ENCODE measurements at regions not wholly inside any gene's neighbourhood (a gene's known extent, or its start where the extent isn't known, plus 50 kb on each side); places are given as distances from the start of the nearest gene placed in this dataset.
A peak's percentile ranks its signal among the peaks of the same experiment; 100 is the strongest.
"Not testable (repeated sequence)": the region's sequence is repeated elsewhere in the genome, so short reads cannot be mapped to it uniquely, and the experiment has no call there.

DNA sequence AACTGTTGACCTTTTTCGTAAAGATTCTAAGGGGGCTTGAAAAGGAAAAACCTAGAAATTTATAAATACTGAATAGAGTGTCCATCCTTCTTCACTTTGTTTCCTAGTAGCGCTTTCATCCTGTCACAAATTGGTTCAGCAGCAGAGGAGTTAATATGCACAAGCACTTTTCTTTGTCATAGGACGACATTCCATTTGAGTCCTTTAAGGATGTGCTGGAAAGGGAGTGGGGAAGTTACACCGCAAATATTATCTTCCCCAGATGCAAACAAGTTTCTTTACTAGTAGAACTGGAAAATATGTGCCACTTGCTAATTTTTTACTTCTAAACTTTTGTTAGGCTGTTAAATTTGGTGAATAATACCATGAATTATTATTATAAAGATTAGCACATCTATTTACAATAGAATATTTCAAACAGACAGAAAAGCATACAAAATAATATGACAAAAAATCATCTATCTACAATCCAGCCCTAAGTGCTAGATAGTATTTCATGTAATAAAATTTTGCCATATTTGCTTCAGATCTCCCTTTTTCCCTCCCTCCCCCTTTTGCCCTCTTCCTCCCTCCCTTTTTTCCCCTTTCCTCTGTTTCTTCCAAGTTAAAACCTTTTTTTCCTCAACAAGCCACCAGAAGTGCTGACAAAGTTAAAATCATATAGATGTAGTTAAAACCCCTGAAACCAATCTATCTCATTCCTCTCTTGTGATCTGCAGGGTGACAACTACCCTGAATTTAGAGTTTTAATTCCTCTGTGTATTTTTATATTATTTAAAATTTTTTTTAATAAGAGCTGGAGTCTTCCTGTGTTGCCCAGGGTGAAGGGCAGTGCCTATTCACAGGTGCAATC is 50.5 kb upstream of the MAP4K3 start:
- DNase-seq, result no peak

DNA sequence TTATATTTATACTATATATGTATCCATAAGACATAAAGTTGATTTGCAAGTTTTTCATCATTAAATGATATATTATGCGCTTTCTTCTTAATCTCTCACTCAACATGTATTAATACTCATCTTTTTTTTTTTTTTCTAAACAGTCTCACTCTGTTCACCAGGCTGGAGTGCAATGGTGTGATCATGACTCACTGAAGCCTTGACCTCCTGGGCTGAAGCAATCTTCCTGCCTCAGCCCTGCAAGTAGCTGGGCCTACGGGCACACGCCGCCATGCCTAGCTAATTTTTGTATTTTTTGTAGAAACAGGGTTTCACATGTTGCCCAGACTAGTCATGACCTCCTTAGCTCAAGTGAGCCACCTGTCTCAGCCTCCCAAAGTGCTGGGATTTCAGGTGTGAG is 51.4 kb upstream of the MAP4K3 start:
- no peak for DNase-seq

DNA sequence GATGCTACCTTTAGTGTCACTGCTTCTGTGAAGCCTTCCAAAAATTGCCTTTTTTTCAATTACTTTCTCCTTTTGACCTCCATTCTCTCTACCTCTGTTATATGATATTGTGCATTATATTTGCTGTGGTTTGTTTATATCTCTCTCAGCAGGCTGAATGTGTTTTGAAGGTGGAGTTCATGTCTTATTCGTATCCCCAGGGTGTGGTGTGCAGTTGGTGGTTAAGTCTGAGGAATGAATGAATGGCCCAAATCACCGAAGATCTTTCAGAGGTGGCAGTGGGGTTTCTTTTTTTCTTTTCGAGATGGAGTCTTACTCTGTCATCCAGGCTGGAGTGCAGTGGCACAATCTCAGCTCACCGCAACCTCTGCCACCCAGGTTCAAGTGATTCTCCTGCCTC is 53.5 kb upstream of the MAP4K3 start:
- no peak for DNase-seq

DNA sequence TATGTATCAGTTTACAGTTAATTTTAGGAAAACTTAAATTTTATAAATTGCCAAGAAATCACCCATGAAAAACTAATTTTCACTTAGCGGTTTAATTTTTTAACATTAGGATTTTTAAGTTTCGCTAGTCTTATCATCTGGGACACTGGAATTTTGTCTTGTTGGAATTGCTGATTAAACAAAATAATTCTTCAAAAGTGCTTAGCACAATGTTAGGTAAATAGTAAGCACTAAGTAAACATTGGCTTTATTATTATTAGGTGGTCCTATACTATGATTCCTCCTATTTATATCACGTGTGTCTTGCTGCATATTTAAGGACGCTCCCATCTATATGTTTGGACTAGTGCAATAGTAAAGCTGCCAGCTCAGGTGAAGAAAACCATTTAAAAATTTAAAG is 54.6 kb upstream of the MAP4K3 start:
- DNase-seq, result no peak

DNA sequence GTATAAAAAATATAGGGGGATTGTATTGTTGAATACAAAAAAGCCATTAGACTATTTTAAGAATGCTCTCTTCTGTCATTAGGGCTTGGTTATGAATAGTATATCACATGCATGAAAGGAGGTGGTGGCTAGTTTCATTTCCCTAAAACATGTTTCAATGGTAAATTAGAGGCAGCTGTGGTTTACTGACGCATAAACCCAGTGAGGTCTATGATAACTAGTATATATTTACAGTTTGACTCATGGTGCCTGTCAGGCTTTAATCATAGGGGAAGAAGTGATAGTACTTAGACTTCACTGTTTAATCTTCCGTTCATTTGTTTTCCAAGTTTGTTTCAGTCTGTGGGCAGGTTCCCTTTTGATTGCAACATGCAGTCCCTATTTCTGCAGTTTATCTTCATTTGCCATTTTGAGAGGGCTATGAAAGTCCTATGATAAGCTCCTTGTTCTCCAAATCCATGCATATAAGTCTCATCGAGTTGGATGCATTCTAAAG is 55.1 kb upstream of the MAP4K3 start:
- peak; percentile 16 for DNase-seq

DNA sequence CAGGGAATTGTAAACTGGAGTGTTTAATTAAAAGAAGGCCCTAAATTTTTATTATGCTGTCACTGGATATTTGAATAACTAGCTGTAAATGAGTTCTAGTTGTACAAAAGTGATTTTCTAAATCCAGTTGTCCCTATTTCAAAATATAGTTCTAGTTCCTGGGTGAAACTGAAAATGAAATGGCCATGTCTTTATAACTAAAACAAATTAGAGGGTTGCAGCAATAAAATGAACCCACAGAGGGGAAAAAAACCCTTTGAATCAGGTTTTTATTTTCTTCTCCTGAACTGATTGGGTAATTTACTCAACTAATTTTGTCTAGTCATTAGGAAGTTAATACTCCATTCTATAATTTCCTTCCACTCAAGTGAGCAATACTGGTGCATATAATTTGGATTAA is 55.6 kb upstream of the MAP4K3 start:
- no peak for DNase-seq

DNA sequence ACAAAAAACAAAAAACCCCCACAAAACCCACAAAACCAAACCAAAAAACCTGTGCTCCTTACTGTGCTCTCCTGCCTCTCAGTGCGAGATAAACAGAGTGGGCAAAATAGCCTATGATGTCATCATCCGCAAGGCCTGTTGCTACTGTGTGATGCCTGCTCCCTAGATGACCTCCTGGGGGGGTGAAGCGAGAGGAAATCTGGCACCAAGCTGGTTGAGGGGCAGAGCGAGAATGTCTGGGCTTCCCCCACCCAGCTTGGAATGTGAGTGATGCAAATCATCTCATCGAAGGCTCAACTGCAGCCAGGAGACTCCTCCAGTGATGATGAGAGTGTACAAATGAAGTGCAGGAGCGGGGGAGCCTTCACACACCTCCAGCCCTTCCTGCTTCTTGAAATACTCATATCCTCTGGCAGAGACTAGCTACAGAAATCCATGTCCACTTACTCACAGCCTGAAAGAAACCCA is 57.7 kb upstream of the MAP4K3 start:
- DNase-seq, result no peak

DNA sequence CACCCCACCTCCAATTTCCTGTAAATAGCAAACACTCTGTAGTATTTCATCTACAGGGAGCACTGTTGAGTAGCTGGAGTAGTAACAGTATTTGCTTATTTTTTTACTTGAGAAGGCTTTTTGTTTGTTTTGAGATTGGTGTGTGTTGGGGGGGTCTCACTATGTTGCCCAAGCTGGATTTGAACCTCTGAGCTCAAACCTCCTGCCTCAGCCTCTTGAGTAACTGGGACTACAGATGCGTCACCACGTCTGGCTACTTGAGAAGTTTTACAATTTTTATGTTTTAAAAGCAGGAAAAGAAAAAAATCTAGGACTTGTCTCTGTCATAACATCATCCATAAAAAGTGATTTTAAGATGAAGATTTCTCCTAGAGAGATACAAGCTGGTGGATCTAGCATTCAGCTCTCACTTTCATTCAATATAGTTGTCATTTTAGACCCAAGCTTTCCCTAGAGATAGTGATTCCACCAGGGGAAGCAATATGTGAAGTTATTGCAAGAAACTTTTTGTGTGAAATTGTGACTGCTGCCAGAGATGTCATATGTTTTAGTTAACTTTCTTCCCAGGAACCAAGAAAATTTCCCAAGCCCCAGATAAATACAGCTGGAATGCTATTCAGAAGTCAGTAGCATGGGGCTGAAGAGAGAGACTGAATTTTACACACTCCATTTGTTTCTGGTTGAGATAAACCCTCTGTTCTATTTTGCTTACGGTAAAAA is 60.2 kb upstream of the MAP4K3 start:
- DNase-seq, result no peak

DNA sequence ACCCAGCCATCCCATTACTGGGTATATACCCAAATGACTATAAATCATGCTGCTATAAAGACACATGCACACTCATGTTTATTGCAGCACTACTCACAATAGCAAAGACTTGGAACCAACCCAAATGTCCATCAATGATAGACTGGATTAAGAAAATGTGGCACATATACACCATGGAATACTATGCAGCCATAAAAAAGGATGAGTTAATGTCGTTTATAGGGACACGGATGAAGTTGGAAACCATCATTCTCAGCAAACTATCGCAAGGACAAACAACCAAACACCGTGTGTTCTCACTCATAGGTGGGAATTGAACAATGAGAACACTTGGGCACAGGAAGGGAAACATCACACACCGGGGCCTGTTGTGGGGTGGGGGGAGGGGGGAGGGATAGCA is 61.1 kb upstream of the MAP4K3 start:
- not testable (repeated sequence) for DNase-seq

DNA sequence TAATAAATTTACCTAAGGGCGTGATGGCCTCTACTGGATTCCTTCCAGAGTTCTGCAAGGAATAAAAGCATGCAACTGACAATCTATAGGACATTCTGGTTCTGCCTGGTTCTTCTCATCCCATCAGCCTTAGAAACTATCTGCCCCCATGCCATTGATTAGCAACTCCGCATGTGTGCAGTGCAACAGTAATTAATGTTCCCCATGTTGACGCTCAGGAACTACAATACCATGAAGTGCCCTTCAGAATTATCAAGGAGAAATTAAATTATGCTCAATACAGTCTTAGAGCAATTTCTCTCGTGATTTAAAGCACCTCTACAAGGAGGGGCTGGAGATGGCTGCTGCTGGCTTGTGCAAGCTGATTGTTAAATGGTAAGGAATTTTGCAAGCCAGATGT is 61.7 kb upstream of the MAP4K3 start:
- no peak for DNase-seq

DNA sequence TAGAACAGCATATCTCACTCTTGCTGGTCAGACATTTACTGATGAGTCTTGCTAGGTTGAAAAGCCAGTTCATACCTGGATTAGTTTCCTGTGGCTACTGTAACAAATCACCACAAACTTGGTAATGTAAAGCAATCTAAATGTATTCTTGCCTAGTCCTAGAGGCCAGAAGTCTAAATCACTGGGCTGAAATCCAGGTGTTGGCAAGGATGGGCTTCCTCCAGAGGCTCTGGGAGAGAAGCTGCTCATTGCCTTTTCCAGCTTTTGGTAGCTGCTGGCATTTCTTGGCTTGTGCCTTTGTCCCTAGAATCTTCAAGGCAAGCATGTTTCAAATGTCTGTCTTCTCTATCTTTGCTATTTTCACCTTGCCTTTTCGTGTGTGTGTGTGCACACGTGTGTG is 62.3 kb upstream of the MAP4K3 start:
- no peak for DNase-seq

DNA sequence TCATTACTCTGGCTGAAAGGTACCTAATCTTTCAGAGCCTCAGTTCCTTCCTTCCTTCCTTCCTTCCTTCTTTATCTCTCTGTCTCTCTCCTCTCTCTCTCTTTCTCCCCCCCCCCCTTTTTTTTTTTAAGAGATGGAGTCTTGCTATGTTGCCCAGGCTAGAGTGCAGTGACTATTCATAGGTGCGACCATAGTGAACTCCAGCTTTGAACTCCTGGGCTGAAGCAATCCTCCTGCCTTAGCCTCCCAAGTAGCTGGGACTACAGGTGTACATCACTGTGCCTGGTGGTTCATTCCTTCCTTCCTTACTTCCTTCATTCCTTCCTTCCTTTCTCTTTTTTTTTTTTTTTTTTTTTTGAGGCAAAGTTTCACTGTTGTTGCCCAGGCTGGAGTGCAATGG is 64.3 kb upstream of the MAP4K3 start:
- DNase-seq, result no peak

DNA sequence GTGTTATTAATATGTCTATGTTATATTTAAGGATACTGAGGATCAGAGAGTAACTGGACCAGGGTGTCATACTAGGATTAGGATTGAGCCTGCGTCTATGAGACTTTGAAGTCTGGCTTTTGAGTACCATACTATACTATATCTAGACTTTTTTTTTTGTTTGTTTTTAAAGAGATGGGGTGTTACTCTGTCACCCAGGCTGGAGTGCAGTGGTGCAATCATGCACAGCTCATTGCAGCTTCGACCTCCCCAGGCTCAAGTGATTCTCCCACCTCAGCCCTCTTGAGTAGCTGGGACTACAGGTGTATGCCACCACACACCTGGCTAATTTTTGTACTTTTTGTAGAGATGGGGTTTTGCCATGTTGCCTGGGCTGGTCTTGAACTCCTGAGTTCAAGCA is 66.2 kb upstream of the MAP4K3 start:
- DNase-seq, result no peak

DNA sequence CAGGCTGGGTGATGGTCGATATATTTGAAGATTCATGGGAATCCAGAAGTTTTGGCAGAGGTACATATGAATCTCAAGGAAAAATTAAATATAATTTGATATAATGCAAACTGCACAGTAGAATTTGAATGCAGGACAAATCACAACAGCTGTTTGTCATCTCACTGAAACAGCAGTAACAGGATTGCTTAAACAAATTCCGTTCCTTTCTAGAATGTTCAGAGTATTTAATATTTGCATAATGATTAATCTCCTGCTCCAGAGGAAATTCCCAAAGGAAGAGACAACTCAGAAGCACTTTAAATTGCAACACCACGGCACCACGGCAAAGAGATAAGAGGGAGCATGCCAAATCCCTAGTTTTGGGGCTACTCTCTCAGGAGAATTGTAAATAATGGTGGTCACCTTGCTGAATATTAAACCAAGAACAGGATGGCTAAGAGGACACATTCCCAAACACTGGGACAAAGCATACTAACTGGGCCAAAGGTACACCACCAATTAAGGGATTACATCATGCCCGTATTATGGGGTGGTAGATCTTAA is 67.8 kb upstream of the MAP4K3 start:
- DNase-seq, result no peak

DNA sequence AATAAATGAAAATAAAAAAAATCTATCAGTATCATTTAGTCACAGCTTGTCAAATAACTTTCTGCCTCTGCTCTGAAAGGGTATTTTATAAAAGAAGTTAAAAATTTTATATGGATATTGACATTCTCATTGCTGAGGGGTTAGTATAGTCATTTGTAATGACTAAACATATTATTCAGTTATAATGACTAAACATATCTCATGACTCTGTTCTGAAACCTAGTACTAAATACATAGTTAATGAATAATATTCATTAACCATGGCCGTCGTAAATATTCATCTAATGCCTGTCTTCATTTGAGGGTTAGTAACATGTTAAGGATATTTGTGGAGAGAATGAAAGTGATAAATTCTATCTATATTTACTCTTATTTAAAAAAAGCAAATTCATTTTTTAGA is 69.1 kb upstream of the MAP4K3 start:
- DNase-seq, result no peak

DNA sequence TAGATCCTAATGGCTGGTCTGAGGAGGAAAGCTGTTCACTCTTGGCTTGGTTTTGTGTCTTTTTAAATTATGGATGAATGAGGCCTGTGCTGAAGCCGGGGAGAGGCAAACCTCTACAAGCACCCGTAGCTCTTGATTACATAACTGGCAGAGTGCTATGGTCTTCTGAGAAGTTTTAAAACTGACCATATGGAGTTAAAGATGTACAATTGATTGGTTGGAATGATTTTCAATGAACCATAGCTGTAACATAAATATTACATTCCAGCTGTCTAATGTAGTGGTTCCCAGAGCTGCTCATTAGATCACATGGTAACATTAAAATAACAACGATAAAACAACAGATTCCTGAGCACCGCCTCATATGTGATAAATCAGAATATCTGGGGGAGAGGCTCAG is 71.1 kb upstream of the MAP4K3 start:
- no peak for DNase-seq

DNA sequence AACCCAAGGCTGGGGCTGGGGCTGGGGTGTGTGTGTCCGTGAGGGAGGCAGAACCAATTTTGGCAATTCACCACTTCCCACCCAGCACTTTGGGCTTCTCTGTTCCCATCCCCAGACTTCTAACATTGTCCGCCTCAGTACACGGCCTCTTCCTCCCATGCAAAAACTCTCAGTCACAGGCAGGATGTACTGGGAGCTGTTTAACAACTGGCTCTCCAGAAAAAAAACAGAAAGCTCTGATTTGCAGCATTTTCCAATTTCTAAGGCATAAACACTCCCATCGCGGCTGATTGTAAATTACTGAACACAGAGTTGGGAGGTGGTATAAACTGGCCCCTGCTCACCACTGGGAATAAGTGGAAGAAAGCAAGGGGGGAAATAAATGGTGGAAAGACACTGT is 73.1 kb upstream of the MAP4K3 start:
- DNase-seq, result no peak

DNA sequence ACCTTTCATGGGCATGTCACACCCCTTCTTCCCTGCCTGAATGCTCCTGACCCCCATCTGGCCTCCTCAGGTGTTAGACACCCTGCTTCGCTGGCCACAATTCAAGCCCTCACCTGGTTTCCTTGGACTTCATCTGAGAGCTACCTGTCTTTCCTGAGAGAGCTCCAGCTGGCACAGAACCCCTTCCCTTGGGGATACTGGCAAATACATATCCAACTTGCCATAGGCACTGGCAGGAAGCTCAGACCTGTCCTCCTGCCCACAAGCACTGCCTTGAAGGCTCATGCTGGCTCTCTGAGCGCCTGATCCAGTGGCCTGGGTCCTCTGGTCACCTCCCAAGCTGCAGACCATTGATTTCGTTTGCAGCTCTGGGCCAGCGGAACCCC is 74.1 kb upstream of the MAP4K3 start:
- no peak for DNase-seq

DNA sequence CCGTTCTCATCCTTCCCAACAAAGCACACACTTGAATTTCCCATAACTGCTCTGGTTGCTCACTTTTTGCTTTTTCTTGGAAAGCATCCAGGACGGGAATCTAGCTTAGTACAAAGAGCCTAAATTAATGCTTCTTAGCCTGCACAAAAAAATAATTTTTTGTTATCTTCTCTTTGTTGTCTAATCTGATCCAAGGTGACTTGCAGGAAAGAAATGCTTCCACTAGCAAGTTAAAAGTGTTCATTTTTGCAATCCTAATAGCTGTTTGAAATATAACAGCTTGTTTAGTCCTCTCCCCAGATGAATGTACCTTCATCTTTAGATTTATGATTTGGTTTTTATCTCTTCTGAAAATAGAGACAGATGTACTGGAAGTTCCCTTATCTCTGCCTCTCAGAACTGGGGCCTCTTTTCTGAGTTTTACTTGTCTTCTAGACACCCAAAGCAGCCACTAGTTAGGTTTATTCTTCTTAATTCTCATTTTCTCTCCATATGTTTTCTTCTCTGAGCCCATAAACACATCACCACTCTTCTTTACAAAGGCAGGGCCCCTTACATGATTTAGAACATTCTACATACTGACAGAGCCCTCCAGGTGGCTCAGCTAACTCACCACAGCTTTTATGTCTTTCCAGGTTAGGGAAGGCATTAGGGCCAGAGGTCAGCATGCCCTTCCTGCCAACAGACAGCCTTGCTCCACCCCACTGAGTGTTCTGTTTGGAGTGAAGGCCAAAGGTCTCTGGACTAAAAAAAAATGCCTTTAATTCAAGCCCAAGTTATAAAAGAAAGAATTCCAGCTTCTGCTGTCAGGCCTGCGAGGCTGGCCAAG is 74.7 kb upstream of the MAP4K3 start:
- DNase-seq, result no peak

DNA sequence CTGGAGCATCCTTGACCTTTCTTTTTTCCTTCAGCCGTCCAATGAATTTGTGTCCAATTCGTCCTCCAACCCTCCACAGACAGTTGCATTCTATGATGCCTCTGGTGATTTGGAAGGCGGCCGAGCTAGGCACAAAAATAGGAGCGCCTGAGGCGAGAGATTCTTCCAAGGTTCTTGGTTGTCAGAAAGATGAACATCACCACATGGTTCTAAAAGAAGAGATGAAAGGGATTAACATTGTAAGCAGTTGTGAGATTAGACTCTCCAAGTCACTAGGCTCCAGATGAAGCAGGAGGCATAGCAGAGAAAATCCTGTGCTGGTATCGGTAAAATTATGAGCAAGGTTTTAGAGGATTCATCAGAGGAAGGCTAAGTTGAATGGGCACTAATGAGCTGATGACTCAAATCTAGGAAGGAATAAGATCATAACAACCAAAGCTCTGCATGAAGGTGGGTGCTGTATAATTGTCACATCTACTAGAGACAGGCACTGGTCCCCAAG is 75.4 kb upstream of the MAP4K3 start:
- DNase-seq, result no peak

DNA sequence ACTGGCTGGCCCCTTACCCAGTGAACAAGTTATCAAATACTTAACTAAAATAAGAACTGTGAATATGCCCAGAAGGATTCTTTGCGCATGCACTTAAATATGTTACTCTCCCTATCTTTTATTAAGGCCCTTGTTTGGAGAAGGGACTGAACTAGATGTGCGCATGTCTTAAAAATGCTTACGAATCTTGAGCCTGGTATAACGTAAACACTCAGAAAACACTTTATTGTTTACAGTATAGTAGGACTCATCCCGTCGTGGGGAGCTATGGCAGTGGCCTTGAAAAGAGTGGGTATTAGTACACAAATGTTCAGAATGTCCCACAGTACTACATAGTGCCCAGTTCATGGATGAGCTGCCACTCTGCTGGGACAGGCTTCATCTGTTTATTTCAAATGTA is 75.9 kb upstream of the MAP4K3 start:
- no peak for DNase-seq

DNA sequence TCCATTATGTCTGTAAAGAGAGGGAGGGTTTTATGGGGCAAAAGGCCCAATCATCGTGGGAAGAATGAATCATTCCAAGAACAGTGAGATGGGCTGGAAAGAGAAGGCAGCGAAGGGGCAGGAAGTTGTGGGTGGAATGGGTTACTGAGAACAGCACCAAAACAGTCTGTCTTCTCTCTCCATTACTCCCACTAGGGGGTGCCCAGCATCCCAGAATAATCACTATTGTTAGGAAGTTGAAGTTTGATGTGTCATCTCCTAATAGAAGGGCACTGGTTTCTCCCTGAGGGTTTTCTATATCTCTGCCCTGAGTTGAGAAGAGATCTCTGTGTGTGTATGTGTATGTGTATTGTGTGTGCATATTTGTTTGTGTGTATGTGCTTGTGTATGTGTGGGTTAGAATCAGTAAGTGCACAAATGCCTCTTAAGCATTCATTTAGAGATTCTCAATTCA is 76.6 kb upstream of the MAP4K3 start:
- no peak for DNase-seq

DNA sequence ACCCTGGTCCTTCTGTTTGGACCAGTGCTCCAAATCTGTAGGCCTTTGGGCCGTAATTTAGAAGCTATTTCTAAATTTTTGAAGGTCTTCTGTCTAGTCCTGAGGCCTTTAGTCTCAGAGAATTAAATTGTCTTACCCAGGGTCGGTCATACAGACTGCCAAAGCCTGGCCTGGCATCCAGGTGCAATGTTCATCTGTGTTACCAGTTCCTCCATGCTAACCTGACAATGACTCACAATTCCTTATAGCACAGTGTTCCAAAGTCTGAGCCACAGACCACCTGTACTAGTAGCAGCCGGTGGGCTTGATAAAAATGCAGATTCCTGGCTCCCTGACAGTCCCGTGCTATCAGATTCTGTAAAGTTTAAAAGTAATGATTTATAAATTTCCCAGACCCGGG is 77.7 kb upstream of the MAP4K3 start:
- no peak for DNase-seq

All from NCI-H1436 treated with DMSO at 0.1 percent for 48 hours (cell line).